GM18508 (cell line): ENCODE measurements at regions not wholly inside any gene's neighbourhood (a gene's known extent, or its start where the extent isn't known, plus 50 kb on each side); places are given as distances from the start of the nearest gene placed in this dataset.

ENCODE experiments used
- ATAC-seq: cut with Tn5 transposase; IDR thresholded peaks from one replicate; pipeline ENCODE4 v1.9.1; 2021; ENCODE audit warnings: moderate number of reproducible peaks; ENCODE audit not compliant: insufficient read depth, unreplicated experiment

DNA sequence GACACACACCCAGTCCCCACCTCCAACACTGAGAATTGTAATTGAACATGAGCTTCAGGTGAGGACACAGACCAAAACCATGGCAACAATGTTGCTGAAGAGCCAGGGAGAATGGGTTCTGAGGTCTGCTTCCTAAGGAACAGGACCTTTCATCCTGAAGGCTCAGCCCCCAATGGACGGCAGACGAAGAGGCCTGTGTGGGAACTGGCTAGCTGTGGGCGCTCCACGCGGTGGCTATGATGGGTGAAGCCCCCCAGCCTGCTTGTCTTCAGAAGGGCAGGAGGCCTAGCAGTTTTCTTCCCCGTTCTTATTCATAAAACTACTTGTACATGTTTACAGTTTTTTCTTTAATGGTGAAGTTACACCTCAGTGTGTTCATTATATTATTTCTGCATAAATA, 136.1 kb upstream of the SPACA7 start:
- ATAC-seq, result no peak

DNA sequence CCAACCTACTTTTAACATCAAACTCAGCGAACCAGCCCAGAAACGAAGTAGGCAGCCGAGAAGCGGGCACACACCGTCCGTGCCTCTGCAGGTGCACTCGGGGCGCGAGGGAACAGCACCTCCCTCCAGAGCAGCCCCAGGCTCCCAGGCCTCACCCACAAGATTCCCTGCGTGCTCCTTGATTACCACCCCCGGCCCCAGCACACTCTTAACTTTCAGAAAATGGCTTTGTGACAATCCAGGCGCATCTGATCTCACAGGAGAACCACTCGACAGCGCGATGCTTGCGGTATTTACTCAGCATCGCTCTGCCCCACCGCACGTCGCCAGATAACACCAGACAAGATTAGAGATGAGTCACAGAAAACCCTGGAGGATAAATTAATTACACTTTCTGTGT, 134.9 kb upstream of the SPACA7 start:
- no peak for ATAC-seq

DNA sequence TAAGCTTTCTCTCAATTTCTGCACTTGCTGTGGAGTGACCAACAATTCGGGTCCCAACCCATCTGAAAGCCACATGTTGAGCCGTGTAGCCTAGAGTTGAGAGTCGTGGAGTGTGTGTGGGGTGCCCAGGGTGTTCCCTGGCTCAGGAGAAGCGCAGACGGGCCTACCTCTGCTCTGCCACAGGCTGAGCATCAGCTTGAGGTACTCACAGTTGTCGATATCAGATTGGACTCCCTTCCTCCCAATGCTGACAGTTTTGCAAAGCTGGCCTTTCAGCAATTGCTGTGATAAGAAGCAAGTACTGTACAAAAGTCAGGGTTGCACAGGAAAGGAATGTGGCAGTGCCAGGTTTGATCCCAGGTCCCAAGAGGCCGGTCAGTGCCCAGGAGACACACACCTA, 133.4 kb upstream of the SPACA7 start:
- ATAC-seq, result no peak

DNA sequence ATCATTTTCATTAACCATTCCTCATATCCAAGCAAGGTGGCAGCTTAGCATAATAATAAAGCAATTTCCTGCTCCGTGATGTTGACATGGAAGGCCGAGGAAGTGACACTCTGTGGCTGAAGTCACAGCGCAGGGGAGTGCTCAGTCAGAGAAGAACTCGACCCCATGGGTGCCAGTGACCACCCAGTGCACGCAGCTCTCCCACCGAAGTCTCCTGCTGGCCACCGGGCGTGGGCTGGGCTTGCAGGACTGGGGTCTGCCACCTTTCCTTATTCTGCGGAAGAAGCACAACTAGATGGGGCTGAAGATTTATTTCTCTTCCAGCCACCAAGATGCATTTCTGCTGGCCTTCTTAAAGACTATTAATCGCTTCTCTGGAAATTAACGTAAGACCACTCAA, 132.1 kb upstream of the SPACA7 start:
- ATAC-seq, result no peak

DNA sequence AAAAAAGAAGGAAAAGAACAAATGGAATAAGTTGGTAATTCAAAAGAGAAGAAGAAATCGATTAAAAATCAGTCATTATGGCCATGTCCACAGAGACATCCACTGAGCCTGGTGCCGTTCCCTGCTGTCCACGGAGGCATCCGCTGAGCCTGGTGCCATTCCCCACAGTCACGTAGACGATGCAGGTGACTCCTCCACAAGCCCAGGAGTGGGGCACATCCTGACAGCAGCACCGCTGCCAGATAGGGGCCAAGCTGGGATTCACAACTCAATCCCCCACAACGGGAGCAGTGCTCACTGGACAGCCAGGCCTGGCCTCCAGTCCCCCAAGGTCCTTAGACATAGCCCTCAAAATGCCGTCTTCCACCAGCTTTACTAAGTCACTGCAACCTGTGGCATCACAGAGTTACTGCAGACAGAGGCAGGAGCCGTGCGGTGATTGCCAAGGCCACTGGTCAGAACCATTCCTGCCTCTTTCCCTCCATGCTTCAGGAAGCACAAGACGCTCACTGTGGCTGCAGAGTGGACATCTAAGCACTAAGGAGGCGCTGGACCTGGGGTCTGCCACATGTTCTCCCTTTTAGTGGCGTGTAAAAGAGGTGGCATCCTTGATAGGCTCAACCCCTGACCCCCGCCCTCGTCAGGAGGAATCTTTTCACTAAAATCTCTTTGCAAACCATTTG, 131.5 kb upstream of the SPACA7 start:
- ATAC-seq, result no peak

DNA sequence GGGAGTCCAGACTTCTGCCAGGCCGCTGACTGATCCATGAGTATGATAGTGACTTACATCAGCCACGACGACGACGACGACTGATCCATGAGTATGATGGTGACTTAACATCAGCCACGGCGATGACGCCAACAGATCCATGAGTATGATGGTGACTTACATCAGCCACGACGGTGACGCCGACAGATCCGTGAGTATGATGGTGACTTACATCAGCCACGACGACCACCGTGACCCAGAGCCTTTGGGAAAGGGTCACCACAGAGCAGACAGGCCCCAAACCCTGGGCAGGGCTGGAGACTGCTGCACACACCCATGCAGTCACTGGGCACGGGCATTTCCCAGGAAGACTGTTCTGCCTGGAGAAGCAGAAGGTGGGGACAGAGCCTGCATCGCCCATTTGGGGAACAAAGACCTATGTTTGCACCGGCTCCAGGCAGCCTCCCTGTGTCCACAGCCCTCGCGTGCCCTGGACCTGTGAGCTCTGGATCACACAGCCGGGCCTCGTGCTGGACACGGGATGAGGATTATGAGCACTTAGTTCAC, 130.9 kb upstream of the SPACA7 start:
- ATAC-seq, result no peak

DNA sequence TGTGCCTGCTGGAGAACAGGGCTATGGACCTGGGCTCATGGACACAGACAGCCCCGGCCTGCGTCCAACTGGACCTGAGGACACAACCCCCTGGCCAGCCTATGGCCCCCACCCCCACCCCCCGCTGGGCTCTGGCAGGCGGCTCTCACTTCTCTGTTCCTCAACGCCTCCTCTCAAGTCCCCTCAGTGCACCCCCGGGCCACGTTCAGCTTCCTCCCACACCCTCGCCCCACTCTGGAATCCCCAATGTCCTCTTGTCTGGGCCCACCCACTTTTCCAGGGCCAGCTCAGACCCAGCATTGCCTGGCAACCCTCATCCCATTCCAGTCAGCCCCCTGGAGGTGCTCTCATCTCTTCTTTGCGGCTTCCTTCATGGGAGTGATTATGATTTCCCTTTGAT, 130.2 kb upstream of the SPACA7 start:
- ATAC-seq, result no peak

DNA sequence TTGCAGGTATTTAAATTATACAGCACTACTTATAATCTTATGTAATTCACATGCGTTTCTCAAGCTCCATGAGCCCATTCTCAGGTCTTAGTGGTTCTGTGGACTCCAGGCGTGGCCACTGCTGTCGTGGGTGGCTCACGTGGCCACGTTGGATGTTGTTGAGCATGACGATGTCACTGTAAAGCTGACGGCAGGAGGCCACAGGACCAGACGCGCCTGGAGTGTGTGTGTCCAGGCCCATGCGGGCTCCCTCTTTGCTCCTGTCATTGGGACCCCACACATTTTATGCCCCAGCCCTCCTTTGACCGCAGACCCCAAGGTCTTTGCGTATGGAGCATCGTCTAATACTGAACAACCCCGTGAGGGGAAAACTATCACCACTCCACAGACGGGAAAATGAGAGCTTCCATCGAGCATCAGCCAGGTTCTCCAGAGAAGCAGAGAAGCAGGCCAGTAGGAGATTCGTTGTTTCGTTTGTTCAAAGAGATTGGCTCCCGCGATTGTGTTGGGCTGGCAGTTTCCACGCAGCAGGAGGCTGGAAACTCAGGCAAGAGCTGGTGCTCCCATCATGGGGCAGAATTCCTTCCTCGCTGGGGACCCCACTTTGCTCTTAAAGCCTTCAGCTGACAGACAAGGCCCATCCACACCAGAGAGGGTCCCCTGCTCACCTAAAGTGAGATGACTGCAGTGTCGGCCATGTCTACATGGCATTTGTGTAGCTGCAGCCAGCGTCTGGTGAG, 129.3 kb upstream of the SPACA7 start:
- ATAC-seq, result no peak

DNA sequence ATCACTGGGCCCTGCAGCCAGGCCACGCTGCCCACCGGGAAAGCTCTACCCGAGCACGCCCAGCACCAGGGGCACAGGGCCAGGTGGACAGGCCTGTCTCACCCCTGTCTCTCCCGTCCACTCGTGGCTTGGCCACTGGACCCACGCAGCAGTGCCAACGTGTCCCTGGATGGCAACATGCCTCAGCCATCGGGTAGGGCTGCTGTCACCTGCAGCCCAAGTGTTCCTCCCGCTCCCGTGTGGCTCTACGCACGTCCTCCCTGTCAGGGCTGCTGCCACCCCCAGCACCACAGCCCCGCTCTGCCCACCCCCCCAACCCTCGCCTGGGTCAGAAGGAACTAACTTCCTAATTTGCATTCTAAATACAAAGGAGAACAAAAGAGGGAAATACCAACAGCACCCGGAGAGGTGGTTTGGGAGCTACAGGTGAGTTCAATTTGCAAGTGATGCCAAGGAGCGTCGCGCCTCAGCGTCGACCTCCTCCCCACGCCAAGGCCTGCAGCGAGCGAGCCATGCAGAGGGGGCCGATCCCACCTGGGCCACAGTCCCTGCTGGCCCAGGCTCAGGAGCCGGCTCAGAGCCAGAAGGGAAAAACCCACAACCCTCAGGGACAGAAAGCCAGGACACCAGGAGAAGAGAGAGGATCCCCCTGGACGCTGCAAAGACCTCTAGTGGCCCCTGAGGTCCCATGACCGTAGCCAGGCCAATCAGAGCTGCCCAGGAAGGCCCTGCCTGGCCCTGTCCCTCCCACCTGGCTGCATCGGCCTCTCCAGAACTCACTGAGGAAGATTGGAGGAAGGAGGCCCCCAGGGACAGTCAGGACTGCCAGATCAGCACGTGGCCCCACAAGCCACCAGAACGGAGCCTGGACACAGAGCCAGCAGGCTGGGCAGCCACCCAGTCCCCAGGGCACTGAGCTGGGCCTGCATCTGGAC, 128.4 kb upstream of the SPACA7 start:
- no peak for ATAC-seq

DNA sequence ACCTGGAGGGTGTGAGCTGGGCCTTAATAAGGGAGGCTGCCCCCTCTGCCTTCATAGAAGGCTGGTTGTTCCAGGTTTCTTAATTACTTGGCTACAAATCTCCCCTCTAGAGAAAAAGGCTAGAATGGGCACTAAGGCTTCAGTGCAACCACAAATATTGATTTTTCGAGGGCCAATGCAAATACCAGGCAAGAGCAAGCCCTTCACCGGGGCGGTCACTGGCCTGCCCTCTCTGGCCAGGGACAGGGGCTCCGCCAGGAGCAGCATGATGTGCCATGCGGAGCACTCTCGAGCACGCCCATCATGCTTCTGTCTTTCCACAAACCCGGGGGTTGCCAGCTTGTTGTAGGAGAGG, 127.8 kb upstream of the SPACA7 start:
- no peak for ATAC-seq

DNA sequence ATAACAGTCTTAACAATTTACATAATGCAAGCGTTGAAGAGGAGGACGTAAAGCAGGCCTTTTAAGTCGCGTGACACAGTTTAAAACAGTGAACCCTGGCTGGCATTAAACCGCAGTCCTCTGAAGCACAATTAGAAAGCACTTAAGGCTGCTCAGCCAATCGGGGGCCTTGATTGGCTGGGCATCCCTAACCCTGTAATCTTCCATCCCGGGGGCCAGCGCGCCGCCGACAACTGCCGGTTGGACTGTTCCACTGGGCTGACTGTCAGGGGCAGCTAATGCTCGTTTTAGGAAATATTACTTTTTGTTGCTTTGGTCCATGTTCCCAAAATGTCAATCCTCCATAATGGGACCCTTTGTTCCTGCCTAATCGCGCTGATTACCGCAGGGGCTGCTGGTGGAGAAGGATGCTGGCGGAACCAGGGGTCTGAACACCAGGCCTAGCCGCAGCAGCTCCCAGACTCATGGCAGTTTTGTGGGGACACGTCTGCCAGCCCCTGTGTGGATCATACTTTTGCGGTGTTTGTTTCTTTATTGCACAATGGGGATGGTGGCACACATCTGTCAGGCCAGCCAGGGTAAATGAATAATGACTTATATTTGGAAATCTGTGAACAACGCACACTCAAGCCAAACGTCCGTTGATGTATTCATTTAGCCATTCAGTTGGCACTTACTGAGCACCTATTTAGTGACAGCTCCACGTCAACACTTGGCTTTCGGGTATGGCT, 127.1 kb upstream of the SPACA7 start:
- ATAC-seq, result no peak

DNA sequence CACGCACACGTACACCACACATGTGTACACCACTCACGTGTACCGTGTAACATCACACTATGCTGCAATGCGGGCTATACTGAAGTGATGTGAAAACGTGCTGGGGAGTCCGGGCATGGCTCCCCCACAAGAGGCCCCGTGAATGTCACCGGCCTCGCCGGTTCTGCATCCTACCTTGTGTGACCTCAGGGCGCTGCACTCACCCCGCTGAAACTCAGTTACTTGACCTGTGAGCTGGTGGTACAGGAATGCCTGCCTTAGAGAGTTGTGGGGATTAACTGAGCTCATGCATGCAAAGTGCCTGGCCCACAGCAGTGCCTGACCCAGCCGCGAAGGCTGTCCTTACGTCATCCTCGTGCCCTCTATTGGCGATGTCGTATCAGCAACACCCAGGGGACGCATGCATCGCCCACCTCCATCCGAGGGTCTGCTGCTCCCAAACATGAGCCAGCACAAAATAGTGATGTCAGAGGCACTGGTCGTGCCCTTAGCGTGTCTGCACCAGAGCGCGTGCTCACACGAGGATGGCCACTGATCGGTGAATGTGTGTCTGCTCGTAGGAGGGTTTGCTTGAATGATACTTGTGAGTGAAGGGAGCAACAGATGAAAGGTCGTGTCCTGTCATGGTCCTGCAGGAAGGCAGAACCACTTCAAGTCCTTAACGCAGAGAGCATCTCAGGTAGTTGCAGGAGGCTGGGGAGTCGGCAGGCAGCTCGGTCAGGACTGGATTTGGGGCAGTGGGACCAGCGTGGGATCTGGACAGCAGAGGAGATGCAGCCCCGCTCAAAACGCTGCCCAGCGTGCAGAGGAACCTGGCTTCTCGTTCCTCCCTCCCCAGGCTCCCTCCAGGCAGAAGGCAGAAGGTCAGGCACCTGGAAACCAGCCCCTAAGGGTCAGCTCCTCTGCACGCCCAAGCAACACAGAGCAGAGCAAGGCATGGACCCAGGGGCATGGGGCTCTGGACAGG, 126.2 kb upstream of the SPACA7 start:
- no peak for ATAC-seq

DNA sequence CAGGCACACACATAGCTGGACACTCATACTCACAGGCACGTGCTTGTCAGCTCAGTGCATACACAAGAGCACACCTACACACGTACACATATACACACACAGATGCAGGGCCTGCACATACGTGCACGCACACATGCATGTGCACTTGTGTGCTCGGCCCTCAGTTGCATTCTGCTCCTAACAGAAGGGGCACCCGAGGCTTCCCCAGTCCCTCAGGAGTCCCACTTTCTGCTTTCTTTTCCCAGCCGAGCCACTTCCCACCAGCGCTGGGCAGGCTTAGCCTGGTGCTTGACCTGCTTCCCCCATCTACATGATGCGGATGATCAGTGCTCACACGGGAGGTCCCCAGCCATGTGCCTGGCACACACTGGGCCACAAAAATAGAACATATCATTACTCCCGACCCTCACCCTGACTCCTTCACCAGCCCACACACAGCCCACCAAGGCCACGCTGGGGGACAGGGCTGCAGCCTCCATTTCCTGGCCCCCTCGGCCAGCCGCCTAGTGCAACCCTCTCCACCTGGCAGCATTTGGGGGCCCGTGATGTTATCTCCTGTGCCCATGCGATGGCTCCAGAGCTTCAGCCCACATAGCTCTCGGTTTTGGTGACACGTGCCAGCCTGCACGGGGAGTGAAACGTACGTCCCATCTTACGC, 125.2 kb upstream of the SPACA7 start:
- no peak for ATAC-seq

DNA sequence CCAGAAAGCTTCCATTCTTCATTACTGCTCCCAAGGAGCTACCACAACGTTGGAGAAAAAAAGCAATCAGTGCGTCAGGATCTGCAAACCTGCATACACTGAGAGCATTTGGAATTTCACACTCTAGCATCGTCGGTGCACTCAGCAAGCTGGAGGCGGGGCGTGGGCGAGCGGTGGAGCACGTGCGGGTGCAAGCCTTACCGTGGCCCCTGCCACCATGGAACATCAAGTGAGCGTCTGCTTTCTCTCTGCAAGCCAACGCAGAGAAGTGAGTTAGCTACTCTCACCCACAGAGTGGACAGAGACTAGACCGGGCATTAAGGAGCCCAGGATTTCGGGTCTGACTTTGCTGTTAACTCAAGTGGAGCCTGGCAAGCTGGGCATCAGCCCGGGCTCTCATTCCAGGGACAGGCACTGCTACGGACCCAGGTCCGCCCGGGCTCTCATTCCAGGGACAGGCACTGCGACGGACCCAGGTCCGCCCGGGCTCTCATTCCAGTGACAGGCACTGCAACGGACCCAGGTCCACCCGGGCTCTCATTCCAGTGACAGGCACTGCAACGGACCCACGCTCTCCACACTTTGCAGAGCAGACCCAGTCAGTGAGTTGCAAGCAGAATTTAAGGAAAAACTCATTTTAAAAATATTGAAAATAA, 124.1 kb upstream of the SPACA7 start:
- ATAC-seq, result no peak

DNA sequence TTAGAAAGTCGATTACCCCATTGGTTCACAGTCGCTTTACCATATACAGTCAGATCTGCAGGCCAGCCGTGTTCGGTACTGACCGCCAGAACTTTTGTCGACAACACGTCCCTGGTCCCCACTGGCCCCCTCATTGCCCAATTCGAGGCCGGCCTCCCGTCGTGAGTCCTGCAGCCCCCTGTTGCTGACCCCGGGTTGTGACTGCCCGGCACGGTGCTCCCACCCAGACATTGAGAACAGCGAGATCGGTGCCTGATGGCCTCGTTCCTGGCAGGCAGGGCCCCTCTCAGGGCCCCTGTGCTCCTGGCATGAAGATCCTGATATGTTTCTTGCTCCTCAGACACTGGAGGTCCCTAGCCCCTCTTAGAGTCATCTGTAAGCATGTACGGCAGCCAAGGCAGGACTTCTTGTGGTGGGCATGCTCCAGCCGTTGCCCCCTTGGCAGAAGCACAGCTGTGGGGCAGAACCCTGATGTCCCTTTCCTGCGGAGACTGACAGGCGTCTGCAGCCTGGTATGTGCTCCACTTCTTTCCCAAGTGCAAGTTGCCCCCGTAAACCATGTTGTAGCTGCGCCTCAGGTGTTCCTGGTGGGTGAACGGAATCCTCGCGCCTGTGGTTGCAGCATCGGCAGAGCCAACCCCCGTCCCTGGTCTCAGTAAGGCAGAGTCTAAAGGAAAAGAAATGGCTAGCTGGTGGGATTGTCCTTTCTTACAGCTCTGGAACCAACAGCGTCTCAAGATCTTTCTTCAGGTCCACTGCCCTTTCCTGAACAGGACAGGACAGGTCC, 123.2 kb upstream of the SPACA7 start:
- no peak for ATAC-seq

DNA sequence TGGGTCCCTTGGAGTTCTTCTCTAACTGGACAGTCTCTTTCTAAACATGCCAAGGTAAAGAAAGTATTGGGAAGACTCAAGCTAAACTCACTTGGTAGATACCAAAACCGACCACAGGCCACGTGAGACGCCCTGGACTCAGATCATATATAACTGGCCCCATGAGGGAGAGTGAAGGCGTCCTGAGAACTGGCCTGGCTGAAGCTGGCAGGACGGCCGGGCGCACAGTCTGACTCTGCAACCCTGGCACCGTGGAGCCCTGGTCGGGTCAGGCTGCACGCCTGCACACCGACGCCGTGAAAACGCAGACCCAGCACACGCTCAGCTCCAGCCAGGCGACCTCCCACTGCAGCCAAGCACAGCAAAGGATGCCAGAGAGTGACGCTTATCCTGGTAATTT, 122.5 kb upstream of the SPACA7 start:
- ATAC-seq, result no peak

DNA sequence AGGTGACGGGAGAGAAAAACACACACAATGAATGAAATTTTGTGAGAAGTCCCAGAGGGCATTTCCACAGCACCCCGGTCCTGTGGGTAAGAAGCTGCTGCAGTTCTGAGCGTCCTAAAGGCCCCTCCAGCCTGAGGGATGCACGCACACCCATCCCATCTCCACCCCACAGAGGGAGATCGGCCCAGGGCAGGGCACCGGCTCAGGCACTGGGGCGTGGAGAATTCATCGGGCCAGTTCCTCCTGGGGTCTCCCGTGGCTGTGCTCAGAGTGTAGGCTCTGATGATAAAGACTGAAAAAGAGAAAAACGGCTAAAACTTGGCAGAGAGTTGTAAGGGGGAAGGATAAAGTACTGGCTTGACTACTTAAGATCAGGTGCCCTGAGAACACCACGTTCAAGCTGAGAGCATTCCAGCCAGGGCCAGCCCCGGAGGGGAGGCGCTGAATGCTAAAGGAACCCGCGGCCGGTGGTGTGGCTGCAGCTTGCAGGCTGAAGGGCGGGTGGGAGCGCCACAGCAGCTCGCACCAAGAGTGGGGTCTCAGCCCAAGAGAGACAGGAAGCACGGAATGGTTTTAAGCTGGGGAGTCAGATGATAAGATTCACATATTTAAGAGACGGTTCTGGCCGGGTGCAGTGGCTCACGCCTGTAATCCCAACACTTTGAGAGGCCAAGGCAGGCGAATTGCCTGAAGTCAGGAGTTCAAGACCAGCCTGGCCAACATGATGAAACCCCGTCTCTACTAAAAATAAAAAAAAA, 121.9 kb upstream of the SPACA7 start:
- ATAC-seq, result no peak
